ENCODE measurements at regions not wholly inside any gene's neighbourhood (a gene's known extent, or its start where the extent isn't known, plus 50 kb on each side); places are given as distances from the start of the nearest gene placed in this dataset.
A peak's percentile ranks its signal among the peaks of the same experiment; 100 is the strongest.

DNA sequence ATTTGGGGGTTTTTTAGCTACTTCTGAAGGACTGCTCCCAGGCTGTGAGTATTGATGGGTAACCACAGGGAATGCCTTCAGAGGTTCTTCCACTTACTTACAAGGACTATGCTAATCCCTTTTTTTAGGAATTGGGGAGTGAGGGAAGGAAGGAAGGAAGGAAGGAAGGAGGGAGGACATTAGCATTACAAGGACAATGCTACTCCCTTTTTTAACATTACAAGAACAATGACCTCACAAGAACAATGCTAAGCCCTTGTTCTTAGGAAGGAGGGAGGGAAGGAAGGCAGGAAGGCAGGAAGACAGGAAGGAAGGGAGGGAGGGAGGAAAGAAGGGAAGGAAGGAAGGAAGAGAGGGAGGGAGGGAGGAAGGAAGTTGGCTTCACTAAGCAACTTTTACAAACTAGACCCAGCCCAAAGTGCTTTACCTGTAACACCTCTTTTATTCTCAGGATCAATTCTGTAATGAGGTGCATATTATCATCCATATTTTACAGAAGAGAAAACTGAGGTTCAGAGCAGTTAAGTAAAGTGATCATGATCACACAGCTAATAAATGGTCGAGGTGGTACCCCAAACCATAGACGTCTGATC, 446.8 kb upstream of the JARID2 start:
- DNase-seq = no peak

DNA sequence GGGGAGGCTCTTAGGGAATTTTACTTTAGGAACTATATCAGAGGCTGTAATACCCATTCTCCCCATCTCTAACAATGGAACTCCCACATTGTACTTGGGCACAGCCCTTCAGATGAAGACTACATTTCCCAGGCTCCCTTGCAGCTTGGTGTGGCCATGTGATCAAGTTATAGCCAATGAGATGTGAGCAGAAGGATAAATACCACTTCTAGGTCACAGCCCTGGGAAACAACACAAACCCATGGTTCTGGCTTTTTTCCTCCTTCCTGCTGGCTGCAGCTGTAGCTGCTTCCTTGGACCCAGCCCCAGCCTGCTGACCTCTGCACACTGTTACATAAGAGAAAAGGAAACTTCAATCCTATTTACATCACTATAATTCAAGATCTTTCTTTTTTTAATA, 445.9 kb upstream of the JARID2 start:
- DNase-seq = peak; percentile 30

DNA sequence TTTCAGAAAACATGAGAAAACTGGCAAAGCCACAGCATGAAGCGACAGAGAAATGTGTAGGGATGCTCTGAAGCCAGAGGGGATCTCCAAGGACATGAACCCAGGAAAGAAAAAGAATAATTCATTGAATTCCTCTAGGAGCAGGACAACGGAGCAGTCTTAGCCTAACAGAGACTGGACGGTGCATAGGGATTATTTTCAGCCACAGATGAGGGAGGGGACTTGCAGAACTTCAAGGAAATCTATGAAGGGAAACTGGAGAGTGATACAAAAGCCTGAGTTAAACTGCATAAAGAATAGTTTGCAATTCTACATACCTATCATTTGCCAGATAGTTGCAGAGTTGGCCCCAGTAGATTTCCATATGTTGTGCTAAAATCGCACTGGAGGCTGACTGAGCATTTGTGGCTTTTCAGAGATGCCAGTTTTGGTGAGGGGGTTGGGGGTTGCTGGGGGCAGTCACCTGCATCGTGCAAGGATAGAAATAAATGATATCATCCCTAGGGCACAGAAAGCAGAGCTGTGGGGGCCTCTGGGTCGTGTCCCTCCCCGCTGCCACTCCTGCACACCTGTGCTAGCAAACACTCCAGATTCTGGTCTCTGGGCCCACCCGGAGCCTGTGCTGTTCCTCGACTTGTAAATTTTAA, 443.2 kb upstream of the JARID2 start:
- DNase-seq = no peak

DNA sequence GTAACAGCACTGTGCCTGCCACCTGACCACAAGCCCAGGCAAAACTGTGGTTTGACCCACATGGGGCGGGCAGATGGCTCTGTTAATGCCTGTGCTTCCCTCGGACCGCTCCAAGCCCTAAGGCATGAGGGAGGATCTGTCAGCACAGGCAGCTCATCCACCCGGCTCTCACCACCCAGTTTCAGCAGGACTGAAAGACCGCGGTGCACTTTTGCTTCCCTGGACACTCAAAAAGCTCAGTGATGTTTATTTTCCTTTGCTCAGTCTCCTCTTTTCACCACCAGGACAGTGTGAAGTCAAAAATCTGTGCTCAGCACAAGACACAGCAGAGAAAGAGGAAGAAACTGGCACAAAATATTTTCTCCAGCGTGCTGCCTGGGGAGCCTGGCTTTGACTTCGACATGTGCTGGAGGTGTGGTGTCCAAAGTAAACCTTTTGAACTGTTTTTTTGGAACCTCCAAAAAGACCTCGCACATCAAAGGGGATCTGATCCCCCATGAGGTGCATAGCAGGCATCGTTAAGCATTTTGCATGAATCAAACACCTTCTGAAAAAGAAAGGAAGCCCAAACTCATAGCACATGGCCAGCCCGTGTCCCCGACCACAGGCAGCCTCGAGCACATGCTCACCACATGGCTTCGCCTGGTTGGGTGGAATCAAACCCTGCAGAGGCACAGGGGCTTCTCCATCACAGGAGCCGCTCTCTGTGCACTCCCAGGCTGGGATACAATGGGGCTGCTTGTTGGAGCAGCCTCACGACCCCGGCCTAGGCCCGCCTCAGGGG, 441.7 kb upstream of the JARID2 start:
- no peak for DNase-seq

DNA sequence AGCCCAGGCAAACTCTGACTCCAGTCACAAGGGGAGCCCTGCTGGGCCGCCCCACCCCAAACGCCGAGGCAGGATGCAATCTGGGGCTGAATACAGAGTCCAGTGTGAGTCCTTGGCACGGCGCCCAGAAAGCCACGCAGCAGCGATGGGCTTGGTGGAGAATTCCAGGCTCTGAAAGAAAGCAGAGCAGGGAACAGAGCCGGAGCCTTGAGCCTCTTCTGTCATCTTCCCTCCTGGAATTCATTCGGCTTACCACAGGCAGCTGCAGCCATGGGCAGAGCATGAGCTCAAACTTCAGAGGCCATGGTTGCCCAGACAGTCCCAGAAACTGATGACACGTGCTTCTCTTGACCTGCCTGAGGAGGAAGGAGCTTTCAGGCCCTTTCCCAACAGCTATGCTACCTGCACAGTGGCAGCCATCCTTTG, 441.1 kb upstream of the JARID2 start:
- peak; percentile 26 for DNase-seq

DNA sequence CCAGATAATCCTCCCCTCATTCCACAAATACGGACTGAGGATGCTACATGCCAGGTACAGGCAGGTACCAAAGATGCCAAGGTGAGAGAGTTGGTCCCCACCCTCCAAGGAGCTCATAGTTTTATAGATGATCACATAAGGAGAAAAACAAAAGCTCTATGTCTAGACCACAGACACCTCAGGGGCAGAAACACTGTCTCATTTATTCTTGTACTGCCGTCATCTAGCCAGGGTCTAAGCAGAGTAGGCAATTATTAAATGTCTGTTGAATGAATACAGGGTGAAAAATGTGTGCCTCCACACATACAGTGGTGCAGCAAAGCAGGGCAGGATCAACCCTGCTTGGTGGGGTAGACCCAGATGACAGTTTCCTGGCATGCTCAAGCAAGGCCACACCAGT, 439.8 kb upstream of the JARID2 start:
- no peak for DNase-seq

DNA sequence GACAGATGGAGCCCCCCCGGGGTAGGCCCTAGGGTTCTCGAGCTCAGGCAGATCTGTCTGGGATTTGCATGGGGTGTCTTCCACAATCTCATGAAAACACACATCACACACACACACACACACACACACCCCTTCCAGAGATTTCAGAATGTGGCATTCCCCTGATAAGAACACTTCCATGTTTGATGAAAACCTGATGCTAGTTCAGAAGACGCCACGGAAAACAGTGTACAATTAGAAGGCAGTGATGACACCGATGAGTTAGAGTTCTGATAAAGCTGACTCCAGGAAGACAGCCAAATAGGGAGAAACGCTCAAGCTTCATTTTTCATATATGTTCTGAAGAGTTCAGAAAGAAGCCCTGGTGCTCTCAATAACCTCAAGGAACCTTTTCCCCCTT, 438.7 kb upstream of the JARID2 start:
- DNase-seq = no peak

DNA sequence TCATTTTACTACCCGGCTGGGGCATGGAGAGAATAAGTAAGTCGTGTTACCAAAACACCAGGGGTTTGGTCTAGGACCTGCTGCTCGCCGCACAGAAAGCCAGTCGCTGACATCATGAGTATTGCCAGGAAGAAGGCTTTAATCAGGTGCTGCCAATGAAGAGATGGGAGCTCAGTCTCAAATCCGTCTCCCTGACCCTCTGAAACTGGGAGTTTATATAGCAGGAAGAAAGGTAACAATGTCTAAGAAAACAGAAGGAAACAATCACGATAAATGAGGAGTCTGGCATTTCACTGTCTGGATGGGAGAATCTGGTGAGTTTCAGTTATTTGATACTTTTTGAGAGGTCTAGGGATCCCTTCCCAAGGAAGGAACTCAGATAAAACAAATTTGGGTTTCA, 437.9 kb upstream of the JARID2 start:
- no peak for DNase-seq

DNA sequence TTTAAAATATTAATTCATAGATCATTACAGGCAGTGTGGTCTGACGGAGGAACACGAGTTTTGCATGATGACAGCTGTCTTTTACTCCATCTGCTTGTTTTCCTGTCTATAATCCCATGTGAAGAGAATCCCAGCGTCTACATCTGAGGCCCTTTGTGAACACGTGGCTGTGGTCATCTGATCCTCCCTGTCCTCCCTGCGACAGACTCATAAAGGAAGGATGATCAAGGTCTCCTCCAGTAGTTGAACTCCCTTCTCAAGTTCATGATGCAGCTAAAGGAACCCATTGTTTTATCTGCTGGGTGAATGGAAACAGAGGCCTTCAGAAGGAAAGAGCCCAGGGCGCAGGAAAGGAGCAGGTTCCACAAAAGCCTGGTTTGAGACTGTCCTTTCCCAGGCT, 435.8 kb upstream of the JARID2 start:
- DNase-seq = no peak

DNA sequence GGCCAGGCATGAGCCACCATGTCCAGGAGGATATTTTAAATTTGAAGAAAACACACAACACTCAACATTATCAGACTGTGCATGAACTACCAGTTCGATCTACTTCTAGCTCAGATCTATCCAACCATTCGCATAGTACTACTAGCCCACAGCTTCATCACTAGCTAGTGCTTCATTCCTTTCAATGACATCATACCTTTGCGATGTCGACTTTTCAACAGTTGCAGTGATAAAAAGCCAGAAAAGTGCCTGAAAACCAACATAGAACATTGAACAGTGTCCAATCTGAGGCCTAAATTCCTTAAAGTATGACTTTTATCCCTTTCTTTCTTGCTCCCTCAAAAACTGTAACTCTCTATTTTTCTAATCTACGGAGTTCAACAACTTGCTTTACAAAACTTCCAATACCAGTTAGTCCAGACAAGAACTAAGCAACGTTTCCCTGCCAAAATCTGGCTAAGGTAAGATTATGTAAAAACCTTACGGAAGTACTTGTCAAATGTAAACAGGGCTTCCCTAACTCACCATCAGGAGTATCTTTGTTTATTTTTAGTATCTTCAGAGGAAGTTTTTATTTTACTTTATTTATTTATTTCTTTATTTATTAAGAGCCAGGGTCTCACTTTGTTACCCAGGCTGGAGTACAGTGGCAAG, 434.0 kb upstream of the JARID2 start:
- no peak for DNase-seq

DNA sequence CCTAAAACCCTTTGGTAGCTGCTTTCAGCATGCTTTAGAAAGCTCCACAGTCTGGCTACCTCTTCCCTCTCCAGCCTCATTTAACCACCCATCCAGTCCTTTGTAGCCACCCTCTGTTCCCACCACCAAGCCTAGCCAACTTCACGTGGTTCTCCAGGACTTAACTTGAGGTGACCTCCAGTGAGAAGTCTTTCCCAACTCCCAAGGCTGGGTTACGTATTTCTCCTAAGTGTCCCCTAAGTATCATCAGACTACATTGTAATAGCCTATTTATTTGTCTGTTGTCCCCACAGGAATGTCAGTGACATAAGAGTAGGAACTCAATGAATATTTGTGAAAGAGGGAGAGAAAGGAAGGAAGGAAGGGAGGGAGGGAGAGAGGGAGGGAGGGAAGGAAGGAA, 431.9 kb upstream of the JARID2 start:
- DNase-seq = no peak

DNA sequence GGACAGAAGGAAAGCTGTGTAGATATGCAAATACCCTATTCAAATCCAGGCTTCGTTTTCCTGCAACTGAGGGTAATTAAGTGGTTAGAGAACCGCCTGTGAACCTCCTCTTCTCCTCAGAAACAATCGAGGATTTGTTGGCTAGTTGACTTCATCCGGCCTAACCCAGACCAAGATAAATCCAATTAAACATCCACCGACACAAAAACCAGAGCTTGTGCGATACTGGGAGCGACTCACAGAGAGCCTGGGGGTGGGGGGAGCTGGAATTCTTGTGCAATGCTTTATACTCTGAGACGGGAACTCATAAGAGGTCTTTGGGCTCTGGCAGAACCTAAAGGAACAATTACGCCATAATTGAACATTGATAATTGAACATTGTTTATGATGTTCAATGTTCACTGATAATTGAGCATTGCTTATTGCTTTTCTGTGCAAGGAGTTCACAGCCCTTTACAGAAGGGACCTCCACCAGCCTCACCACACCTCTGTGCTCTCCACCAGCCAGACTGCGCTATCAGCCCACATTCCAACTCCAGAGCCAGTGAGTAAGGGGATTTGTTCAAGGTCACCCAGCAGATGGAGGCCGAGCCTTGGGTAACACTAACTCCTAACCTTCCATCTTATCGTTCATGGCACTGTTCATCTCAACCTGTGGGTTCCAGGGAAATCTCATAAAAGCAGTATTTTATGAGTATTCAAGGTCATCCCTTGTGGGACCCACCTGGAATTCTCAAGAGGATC, 429.6 kb upstream of the JARID2 start:
- DNase-seq = no peak

DNA sequence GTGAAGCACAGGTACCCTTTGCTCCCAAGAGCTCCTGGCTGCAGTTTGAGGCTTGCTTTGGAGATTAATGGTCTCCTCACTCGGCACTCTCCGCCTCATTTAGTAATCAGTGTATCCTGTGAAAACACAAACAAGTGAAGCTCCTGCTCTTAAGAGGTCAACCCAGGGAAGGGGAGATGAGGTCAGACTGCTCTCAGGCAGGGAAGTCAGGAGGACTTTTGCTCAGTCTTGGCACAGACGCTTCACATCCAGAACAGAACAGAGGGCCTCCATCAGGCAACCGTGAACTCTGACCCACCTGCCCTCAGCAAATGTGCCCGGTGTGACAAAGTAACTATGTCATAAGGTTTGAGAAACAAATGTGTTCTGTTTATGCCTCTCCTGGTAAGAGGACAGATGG, 428.8 kb upstream of the JARID2 start:
- no peak for DNase-seq

DNA sequence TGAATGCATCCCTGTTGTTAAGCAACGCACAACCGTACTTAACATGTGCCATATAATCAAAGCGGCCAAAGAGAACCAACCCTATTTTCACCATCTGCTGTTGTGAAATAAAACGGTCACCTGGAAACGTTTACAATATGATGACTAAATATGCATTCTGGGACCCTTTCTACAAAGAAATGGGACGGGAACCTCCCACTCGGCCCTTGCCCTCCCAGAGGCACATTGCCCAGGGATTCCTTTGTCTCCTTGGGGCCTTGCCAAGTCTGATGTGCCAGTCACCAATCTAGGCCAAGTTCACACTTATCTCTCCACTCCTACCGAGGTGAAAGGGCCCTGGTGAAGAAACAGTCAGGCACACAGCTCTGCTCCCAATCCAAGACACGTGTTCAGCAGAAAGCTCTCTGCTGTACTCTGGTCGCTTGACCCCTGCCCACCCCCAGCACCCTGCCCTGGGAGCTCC, 427.4 kb upstream of the JARID2 start:
- no peak for DNase-seq

DNA sequence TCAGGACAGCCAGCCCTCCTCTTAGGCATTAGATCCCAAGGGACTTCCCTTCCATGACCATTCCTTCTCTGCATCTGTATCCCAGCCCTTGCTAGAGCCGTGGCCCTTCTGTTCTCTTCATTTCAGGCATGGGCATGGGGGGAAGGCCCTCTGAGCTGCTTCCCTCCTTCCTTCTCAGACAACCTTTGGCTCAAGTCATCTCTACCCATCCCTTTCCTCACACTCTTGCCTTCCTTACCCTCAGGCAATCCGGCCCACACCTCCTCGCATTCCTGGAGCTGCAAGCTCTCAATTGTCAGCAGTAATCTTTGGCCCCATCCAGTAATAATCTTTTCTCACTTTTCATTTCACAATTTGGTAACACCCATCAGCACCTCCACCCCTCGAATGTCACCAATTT, 426.9 kb upstream of the JARID2 start:
- no peak for DNase-seq

DNA sequence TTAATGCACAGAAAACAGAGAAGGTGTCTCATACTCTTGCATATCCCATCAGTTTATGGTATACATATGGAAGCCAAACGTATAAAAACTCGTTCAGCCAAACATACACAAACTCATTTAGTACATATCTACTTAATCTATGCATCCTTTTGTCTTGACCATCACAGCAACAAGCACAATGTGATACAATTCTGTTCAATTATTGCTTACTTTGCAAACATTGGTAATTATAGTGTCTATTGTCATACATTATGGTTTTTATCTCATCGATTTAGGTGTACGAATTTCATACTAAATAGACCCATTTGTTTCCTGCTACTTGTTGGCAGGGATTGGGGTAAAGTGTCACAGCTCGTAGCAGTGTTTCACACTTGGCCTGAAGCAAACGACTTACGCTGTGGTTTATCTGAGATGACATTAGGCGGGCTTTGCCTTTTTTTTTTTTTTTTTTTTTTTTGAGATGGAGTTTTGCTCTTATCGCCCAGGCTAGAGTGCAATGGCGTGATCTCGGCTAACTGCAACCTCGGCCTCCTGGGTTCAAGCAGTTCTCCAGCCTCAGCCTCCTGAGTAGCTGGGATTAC, 425.9 kb upstream of the JARID2 start:
- DNase-seq = no peak

DNA sequence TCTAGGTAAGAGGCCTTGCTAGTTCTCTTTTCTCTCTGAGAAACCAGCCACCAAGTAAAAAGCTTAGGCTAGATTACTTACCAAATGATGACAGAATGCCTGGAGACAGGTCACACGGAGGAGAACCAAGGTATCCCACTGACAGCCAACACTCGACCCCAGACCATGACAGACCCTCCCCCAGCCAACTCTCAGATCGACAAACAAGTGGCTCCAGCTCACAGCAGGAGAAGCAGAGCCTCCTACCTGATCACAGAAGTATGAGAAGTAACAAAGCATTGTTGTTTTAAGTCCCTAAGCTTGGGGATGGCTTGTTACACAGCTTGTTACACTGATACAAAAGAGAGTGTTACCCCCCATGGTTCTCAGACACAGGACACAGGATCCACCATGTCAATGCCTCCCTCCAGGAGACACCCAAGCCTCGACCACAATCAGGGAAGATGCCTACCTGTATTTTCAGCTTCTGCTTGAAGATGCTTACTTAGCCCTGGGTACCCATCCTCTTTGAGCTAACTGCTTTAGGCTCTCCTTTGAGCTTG, 423.8 kb upstream of the JARID2 start:
- no peak for DNase-seq

DNA sequence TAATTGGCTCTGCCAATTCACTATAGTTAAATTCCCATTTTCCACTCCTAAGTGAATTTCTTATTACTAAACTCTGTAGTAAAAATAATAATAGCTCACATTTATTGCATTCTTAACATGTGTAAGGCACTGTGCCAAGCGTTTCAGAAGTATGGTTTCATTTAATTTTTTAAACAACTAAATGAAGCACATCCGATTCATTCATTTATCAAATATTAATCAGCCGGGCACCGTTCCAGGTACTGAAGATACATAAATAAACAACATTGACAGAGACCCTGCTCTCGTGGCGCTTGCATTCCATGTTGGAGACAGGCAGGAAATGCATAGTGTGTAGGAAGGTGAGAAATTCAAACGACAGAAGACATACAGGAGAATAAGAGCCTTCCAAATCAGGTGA, 423.2 kb upstream of the JARID2 start:
- DNase-seq = no peak

DNA sequence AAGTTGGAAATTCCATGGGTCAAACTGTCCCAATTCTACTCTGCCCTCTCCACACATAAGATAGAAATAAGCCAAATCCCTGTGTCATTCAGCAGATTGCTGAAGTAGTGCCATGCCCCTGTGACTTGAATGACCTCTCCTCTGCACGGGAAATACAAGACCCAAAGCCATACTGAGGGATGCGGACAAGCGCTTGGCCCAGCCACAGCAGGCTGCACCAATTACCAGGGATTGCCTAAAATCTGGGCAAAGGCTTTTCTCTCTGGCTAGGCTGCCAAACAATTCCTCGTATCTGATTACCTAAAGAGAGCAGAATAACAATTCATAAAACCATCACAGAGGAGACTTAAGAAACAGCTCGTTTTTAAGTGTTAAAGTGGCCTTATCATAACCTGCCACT, 421.8 kb upstream of the JARID2 start:
- no peak for DNase-seq

DNA sequence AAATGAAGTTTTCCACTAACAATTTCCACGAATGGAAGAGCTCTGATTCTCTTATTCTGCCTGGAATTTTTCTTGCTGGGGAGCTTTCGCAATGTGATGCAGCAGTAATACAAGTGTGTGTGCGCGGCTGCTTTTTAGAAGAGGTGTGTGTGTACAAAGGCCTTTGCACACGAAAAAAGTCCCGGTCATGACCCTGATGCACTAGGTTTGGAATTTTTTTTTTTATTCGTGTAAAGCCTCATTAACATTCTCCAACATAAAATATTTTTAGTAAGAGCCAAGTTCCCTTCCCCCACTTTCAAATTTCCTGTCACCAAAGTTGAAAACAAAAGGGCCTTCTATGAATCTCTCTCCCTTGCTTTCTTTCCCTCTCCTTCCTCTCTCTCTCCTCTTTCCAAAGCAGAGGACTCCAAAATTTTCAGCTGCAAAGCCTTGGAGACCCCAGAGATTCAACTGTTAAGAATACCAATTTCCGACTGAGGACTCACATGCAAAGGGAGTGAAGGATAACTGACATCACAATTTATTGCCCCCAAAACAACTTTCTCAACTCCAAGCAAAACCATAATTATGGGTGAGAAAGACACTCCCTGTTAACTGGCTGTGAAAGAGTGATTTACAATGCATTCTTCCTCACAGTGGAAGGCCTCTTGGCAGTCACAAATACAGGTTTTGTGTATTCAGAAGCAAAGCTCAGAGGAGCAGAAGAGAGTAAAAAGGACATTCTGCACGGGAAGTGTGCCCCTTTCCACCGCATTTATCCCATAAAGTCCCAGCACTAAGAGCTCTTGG, 421.2 kb upstream of the JARID2 start:
- DNase-seq = no peak

DNA sequence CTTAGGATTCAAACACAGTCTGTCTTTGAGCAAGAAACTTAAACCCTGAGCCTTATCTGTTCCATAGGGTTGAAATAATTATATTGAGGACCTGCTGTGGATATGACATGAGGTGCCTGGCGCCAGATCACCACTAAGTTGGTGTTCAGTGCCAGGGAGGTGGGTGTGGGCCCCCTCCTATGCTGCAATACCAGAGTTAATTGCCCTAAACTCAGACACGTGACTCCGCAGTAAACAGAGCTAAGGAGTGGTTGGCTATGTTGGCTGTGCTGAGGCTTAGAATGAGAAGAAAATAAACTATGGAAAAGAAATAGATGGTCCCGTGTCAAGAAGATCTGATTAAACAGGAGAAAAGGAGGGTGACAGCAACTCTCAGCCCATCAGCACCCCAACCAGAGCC, 419.4 kb upstream of the JARID2 start:
- no peak for DNase-seq
